Stimulated activated CD8-positive, alpha-beta memory T cell treated with anti-CD3 and anti-CD28 coated beads, Interleukin-7, amount 100 ng/mL, for 48 hours (primary cell): ENCODE measurements at regions not wholly inside any gene's neighbourhood (a gene's known extent, or its start where the extent isn't known, plus 50 kb on each side); places are given as distances from the start of the nearest gene placed in this dataset.
"Not testable (repeated sequence)": the region's sequence is repeated elsewhere in the genome, so short reads cannot be mapped to it uniquely, and the experiment has no call there.

Experiments used
- DNase-seq, 2 donors: peaks; one replicate each; pipeline ENCODE4 v3.0.0-alpha.2; 2020; ENCODE audit warnings: low read depth in 1 of 2; ENCODE audit errors: extremely low read depth in 1 of 2

- no peak for DNase-seq
Measured at GRCh38 chr22:47548953-47549740, 786.7 kb downstream of the TBC1D22A start.

DNA sequence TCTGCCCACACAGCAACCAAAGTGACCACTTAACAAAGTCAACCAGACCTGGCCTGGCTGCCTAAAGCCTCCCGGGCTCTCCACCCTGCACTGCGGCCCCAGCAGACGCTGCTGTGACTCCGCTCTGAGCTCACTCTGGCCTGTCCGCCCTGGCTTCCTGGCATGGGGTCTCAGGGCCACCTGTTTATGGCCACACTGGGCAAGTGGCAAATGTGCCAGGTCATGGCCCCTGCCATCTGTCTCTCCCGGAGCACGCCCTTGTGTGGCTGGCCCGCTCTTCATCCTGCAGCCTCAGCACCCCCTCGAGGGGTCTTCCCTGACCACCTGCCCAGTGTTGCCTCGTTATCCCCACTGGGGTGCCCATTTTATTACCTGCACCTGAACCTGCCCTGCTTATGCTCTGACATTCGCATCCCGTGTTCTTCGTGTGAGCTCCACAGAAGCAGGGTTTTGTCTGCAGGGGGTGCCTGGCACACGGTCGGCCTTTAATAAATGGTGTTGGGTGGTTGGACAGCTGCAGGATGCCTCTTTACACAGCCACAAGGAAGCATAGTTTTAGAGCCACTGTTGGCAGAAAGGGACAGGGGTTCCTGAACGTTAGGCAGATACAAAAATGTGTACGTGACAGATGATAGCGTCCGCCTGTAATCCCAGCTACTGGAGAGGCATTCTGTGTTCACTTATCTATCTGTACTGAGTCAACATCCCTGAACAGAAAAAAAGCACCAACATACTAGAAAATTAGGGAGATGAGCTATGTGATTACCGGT lies 785.6 kb downstream of the TBC1D22A start:
- no peak for DNase-seq

GRCh38 chr22:47547239-47547661 lies 784.8 kb downstream of the TBC1D22A start:
- DNase-seq, result no peak

GRCh38 chr22:47544696-47545095 lies 782.2 kb downstream of the TBC1D22A start:
- DNase-seq, result no peak

DNA sequence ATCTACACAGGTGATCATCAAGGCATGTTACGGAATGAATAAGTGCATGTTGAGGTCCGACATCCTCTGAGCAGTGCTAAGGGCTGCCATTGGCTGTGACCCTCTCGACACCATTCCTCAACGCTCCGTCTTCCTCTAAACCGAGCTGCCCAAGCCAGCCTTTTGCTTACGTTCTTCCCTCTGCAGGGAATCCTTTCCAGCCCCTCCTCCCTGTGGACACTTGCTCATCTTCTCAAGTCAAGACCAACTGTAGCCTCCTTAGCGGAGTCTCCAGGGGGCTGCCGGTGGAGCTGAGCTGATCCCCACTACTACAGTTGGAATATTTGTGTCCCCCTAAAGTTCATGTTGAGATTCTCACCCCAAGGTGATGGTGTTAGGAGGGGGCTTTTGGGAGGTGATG lies 781.0 kb downstream of the TBC1D22A start:
- DNase-seq, result no peak

GRCh38 chr22:47540011-47540410 lies 777.6 kb downstream of the TBC1D22A start:
- DNase-seq, result no peak

- DNase-seq, result no peak
Measured at GRCh38 chr22:47539374-47539773, 776.9 kb downstream of the TBC1D22A start.

DNA sequence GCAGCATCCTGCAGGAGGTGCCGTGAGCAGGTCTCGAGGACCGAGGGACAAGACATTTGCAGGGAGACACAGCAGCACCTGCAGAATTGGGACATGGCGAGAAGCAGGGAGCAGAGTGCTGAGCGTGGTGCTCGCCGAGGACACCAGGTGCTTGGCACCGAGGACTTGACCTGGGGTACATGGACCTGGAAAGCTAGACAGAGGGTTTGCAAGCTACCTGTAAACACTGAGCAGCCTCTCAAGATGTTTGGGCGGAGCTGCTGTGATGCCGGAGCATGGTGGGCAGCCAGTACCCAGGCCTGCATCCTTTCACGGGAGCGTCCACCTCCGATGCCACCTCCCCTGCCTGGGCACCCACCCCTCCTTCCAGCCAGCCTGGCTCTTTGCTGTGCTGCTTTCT lies 773.2 kb downstream of the TBC1D22A start:
- no peak for DNase-seq

- DNase-seq, result no peak
Measured at GRCh38 chr22:47534804-47535410, 772.5 kb downstream of the TBC1D22A start.

GRCh38 chr22:47533961-47534803 lies 771.7 kb downstream of the TBC1D22A start:
- no peak for DNase-seq

DNA sequence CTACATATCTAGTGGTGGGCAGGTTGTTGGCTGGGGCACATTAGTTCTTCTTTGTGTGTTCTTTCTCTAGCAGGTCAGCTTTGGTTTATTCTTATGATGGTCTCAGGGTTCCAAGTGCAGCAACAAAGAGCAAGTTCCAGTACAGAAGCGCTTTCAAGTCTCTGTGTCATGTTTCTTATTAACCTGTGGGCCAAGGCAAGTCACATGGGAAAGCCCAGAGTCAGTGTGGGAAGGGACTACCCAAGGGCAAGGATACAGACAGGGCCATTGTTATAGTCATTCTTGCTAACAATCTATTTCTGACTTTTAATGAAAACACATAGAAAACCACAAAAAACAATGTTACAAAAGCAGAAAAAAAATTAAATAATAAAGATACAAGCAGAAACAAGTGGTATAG lies 754.6 kb downstream of the TBC1D22A start:
- no peak for DNase-seq

- no peak for DNase-seq
Measured at GRCh38 chr22:47515384-47516125, 753.1 kb downstream of the TBC1D22A start.

GRCh38 chr22:47512617-47513016 lies 750.2 kb downstream of the TBC1D22A start:
- no peak for DNase-seq

- no peak for DNase-seq
Measured at GRCh38 chr22:47504962-47505361, 742.5 kb downstream of the TBC1D22A start.

GRCh38 chr22:47498969-47499495 lies 736.6 kb downstream of the TBC1D22A start:
- no peak for DNase-seq

DNA sequence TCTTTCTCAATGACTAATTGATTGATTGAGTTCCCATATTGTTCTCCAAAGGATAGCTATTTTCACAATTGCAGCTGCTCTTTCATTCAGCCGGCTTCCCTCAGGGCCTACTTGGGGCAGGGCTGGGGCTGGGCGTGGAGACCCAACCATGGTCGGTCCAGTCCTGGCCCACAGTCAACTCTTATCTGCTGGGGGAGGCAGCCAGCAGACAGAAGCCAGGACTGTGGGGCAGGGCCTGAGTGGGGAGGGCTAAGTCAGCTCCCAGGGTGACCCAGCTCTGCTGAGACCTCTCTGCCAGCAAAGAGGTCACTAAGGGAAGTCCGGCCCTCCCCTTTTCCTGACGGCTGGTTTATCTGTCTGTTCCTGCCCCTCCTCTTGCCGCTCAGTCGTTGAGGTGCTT lies 735.2 kb downstream of the TBC1D22A start:
- no peak for DNase-seq

DNA sequence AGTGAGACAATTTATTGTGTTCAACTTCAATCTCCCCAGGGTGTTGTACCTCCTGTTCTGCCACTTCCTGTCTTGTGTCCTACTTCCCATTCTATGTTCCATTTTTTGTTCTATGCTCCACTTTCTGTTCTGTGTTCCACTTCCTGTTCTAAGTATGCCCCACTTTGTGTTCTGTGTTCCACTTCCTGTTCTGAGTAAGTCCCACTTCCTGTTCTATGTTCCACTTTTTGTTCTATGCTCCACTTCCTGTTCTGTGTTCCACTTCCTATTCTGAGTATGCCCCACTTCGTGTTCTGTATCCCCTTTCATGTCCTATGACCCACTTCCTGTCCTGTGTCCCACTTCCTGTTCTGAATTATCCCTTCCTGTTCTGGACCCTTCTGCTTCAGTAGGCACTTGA lies 732.7 kb downstream of the TBC1D22A start:
- DNase-seq, result no peak

GRCh38 chr22:47488131-47488530 lies 725.7 kb downstream of the TBC1D22A start:
- DNase-seq, result not testable (repeated sequence)

- no peak for DNase-seq
Measured at GRCh38 chr22:47486569-47487312, 724.3 kb downstream of the TBC1D22A start.
